ENCODE measurements at regions not wholly inside any gene's neighbourhood (a gene's known extent, or its start where the extent isn't known, plus 50 kb on each side); places are given as distances from the start of the nearest gene placed in this dataset.

DNA sequence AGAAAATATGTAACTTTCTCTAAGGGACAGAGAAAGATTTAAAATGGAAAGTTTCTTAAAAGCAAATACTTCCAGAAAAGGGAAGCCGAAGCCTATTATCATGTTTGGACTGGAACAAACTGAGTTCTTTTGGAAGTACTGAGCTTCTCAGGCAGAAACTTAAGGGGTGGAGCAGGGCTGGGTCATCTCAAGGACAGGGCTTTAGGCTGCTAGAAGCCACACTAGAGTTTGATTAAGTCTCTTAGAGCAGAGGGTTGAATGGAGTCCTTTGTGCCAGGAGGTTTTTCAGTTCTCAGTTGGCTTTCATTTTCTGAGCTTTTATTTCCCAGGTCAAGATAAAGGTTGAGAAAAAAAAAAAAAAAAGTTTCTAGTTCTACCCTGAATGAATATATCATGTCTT lies 432.7 kb downstream of the SLITRK5 start:
- no peak for DNase-seq

DNA sequence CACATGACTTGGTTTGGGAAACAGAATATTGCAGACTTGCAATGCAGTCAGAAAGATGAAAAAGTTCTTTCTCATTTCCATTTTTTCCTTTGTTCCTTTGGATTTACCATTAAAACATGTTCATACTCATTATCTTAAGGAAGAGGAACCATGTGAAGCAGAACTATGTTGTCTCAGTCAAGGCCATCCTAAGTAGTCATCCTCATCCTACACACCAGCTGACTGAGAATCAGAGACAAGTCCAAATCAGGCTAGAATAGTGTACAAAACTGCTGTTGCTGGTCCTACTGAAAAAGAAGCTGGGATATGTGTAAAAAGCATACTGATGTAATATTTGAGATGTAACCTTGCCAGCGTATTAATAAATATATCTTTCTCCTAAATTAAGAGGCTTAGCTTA lies 433.4 kb downstream of the SLITRK5 start:
- no peak for DNase-seq

DNA sequence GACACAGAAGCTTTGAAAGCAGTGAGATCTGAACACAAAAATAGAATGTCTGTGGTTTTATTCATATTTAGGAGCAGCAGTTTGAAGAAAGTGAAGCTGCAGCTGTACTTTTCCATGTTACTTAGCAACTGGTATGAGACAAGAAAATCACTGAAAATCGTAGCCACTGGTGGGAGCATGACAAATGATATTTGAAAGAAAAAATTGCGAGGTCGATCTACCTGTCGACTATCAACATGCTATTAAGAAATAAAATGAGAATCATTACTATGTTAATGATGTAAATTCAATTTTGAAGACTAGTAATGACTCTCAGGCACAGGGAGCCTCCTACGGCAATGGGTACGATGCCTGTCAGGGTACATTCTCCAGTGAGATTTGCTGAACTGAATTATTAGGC lies 436.4 kb downstream of the SLITRK5 start:
- no peak for DNase-seq

DNA sequence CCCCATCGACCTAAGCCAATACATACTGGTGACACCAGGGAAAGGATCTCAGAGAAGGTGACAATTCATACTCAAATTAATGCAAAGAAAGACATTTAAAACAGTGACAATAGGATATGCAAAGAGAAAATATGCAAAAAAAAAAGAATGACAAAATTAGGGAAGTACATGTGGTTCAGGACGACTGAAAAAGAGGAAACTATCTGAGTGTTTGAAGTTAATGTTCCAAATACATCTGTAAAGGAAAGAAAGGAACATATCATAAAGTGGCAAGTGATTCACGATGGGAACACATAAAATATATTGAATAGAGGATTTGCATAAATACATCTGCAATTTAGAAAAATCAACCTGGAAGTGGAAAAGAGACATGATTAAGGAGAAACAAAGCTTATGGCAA lies 441.4 kb downstream of the SLITRK5 start:
- DNase-seq, result no peak

DNA sequence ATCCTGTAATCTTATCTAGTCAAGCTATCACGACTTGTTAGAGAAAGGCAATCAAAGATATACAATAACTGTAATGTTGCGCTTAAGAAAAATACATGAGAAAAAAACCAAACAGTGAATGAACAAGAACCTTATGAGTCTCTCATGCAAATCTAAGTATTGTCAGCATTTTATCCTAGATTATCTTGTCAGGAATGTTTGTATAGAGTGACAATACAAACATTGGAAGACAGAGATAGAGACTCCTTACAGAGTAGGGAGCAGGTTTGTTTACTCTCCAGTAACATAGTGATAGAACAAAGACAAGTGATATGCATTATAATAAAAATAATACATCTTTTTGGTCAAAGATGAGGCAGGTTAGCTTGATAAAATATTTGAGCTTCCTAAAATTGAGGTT lies 444.8 kb downstream of the SLITRK5 start:
- no peak for DNase-seq

DNA sequence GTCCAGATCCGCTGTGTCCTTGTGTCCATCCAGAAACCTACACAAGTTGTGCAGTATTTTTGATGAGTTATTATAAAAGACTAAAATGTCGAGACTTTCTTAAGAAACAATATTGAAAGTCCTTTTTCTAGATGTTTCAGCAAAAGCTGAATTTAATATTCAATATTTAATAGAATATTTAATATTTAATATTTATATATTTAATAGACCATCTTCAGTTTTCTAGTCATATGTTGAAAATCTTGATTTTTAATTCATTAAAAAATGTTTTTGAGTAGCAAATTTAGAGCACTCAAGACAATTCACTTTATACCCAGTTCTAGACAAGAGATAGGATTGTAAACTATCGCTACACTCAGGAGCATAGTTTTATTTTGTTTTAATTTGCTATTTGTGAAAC lies 447.8 kb downstream of the SLITRK5 start:
- DNase-seq, result no peak

DNA sequence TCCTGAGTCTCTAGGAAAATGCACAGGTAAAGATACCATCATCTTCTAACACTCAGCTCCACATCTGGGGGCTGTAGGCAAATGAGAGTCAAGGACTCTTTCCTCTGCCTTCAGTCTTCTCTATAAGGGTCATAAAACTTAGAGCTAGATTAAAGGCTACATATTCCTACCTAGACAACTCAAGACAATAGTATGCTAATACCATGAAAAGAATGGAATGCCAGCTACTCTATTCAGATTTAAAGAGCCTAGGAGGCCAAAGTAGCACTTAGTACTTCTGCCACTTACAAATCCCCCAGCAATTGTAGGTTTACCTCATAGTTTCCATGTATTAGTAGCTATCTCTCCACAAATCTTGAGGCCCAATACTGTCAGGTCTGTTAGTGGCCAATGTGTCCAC lies 453.0 kb downstream of the SLITRK5 start:
- DNase-seq, result no peak

DNA sequence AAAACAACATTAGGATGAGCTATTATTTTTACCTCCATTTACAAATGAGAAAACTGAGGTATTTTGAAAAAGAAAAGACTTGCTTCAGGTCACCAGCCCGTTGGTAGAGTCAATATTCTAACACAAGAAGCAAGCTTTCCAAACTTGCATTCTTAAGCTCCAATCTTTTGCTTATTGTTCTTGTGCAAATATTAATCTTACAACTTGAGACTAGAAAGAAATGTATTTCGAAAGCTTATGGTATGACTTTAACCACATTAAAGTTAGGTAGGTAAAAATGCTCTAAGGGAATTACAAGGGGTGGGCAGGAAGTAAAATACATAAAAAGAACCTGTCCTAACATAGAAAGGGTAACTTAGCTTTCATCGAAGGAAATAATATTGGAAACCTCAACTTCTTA lies 453.9 kb downstream of the SLITRK5 start:
- no peak for DNase-seq

DNA sequence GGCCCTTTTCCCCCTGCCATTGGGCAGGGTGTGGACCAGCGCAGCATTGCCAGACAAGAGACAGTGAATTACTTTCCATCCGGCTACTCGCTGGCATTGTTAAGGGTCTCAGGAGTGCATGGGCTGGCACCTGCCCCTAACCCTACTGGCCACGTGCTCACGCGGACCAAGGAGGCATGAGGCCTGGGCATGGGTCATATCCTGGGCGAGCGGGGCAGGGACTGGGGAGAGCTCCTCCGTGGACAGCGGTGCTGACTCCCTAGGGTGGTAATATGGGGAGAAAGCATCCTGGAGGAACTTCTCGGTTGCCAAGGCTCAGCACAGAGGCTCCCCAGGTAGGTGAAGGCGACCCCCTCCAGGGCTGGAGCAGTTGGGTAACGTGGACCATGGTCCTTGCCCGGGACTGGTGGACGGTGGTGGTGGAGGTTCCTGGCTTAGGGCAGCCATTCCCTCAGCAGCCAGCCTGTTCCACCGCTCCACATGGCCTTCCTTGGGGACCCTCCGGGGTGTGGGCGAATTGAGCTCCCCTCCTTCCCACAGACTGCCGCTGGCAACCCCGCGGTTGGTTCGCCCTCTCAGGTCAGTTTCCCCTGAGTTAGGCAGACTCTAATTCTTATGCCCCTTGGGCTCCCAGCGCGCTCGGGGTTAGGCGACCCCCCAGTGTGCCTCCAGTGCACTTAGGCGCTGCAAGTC lies 465.1 kb downstream of the SLITRK5 start:
- no peak for DNase-seq

DNA sequence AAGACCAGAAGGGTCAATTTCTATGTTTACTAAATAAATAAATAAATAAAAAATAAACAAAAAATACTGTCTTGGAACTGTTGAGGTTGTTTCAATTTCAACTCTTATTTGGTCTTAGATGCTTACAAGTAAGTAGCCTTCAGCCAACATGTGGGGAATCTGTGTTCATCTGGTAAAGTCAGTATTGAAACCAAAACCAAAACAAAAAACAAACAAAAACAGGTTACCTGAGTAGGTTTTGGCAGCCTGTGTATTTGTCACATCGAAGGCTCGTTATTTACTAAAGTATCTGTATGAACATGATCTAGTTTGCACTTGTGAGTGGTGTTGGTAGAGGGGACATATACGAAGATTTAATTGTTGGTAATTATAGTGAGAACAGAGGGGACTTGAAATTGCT lies 471.5 kb downstream of the SLITRK5 start:
- DNase-seq, result no peak

DNA sequence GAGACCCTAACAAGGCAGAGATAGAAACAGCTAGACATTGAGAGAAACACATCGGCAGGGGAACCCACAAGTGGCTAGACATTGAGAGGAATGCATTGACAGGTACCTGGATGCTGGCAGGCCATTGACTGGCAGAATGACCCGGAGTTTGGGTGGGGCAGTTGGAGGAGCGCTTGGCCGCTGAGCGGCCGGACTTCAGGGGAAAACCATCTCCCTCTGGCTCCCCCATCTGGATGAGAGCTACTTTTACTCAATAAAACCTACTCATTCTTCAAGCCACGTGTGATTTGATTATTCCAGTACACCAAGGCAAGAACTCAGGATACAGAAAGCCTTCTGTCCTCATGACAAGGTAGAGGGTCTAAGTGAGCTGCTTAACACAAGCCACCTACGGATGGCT lies 473.4 kb downstream of the SLITRK5 start:
- DNase-seq, result no peak

DNA sequence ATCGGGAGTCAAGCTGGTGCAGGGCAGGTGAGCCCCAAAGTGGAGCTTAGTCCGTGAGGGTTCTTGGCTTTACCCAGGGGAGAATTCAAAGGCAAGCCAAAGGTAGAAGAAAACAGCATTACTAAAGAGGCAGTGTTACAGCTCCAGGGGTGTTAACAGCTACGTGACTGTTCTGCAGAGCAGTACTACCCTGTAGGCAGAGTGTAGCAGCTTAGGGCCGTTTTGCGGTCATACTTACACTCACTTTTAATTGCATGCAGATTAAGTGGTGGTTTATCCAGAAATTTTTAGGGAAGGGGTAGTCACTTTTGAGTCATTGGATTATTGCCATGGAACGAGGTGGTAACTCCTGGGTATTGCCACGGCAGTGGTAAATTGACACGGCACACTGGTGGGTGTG lies 482.2 kb downstream of the SLITRK5 start:
- DNase-seq, result no peak

DNA sequence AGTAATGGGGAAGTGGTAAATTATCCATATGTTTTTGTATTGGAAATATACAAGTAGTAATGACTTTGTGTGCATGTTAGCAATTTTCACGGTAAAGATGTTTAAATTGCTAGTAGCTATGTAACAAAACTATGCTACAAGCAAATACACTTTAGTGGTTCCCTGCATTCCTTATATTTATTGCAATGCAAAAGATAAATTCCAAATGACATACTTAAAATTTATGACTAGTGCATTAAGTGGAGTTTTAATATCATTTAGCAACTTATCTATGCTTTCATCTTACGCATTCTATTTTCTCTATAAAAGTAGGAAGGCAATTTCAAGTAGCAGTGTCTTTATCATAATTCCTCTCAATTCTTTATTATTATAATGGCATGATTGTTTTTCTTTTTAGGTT lies 482.8 kb downstream of the SLITRK5 start:
- DNase-seq, result no peak

DNA sequence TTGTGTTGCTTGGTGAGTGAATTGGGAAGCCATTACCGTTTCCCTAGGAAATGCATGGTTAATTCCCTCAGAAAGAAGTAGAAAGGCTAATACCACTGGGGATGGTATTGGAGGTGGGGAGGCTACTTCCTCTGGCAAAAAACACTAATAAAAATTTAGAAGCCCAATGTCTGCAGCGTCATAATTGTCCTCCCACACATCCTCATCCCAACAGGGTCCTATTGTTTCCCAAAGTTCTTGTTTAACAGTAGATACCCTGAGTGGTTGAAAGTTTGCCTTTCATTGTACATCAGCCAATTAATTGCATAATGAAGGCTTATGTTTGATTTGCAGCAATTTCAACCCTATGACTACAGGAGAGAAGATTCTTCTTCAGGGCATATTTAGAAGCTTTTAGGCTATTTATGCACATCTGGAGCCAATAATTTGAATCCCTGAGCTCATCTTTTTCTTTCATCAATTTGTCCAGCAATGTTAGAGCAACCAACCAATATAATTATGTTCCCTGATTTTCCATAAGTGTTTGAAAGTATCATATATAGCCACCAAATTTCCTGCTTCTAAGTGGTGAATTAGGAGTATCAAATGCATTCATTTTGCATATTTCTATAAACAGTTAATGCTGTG lies 491.0 kb downstream of the SLITRK5 start:
- no peak for DNase-seq

DNA sequence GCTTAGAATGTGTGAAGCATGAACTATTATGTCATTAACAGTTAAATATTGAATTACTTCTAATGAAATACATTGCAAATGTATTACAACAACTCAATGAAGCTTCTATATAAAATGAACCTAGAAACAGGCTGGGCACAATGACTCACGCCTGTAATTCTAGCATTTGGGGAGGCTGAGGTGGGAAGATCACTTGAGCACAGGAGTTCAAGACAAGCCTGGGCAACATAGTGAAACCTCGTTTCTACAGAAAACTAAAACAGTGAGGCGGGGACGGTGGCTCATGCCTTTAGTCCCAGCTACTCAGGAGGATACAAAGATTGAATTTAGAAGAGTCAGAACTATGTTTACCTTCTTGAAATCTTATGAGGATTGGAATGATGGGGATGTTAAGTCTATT lies 505.1 kb downstream of the SLITRK5 start:
- no peak for DNase-seq

DNA sequence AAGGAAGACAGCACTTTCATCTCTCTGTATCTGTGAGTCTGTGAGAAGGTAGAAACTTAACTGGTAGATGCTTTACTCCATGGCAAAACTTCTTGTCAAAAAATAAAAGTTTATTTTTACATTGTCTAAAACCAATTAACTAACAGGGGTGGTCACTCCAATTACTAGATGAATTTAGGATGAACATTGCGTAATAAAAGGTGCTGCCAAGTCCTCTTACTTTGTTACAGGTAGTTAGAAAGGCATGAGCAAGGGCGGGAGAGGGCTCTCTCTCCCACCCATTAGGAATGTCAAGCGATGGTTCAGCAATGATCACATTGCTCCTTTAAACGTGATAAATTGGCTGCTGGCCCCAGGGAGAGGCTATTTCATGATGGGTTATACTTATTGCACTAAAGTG lies 512.3 kb downstream of the SLITRK5 start:
- DNase-seq, result no peak

DNA sequence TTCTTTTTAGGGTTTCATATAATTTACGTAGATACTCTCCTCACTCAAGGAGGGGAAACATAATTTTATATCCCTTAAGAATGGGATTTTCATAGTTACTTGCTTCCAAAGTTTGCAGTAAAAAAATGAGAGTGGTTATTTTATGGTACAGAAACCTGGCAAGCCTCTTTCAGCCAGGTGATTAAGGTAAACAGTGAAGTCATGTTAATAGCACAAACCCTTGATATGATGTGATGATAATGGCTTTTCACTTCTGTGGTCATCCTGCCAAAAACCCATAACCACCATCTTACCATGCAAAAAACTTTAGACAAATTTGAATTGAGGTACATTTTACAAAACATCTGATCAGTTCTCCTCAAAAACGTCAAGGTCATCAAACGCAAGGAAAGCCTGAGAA lies 517.8 kb downstream of the SLITRK5 start:
- DNase-seq, result no peak

DNA sequence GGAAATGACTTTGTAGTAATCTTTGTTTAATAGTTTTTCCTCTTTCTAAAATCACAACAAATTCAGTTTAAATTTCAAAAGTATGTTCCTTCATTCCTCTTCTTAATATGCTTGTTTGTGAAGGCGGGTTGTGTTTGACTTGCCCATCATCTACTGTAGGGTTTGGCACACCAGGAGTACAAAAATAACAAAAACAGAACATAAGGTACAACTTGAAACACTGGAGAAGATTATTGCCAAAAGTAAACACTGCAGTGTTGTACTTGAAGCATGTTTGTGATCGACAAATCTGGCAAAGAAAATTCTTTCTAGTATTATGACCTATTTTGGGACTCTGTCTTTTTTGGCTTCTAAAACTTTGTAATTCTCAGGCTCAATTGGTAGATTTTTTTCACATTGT lies 518.6 kb downstream of the SLITRK5 start:
- no peak for DNase-seq

DNA sequence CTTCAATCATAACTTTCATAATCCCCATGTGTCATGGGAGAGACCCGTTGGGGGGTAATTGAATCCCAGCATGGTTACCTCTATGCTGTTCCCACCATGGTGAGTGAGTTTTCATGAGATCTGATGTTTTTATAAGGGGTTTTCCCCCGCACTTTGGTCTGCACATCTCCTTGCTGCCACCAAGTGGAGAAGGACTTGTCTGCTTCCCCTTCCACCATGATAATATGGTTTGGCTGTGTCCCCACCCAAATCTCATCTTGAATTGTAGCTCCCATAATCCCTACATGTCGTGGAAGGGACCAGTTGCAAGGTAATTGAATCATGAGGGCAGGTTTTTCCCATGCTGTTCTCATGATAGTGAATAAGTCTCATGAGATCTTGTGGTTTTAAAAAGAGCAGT lies 524.9 kb downstream of the SLITRK5 start:
- no peak for DNase-seq

DNA sequence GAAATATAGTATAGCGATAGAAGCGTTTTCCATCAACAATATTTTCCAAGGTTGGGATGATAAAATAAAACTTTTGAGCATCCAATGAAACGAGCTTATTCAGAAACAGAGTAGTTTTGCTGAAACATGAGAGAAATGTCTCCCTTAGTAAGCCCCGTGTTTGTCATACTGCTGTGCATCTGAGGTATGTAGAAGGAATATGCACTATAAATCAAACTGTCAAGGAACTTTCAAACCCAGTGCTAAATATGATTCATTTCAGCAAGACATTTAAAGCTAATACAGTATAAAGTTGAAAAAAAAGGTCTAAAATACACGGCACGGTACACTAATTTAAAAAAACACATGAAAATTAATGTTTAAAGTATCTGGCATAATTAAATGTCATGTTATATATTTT lies 546.2 kb downstream of the SLITRK5 start:
- DNase-seq, result no peak

DNA sequence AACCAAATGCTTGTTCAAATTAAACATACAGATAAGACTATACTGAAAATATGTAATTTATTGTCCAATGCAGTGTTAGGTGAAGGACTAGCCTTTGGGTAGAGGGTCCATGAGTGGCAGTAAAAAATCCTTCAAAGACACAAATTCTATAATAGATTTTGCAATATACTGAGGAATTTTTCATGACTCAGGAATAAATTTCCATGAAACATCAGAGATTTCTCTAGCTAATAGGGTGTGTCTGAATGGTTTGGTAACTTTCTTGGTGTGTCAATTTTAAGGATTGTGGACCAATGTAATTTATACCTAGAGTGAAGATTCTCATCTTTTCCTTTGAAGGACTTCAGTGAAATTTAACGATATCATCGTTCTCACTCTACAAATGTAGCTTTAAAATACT lies 546.7 kb downstream of the SLITRK5 start:
- DNase-seq, result no peak

DNA sequence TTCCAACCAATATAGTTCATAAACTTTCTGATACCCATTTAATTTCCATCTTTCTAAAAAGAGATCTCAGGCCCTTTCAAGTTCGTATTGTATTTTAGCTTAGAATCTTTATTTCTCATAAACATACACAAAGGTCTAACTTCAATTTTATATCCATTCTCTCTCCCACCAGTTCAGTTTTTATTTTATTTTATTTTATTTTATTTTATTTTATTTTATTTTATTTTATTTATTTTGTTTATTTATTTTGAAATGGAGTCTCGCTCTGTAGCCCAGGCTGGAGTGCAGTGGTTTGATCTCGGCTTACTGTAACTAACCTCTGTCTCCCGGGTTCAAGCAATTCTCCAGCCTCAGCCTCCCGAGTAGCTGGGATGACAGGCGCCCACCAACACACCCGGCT lies 552.8 kb downstream of the SLITRK5 start:
- no peak for DNase-seq

DNA sequence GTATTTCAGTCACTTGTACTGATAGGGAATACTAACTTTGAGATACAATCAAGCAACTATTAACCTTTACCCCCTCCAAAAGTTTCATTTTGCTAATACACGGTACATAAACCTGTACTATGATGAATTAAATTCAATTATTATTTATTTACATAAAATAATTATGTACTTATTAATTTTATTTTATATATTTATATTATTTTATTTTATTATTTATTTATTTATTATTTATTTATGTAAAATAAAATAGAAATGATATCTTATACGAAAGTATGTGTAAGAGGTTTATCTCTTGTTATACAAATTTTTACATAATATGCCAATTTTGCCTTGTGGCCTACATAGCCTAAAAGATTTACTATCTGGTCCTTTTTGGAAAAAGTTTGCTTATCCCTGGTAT lies 564.3 kb downstream of the SLITRK5 start:
- no peak for DNase-seq

DNA sequence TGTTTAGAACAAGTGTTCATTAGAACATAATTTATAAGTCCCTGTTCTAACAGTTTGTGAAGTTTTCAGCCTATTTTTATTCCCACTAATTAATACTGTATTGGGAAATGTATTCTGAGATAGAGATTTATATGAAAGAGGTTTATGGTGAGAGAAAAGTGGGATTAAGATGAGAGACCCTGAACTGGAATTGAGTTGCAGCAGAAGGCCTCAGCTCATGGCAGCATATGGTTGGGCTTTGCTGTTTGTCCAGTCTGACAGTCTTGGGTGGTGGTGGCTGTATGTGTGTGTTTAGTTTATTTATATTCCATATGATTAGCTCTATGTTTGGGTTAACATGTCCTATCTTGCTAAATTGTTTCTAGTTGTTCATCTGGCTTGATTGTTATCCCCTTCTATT lies 575.1 kb downstream of the SLITRK5 start:
- no peak for DNase-seq

DNA sequence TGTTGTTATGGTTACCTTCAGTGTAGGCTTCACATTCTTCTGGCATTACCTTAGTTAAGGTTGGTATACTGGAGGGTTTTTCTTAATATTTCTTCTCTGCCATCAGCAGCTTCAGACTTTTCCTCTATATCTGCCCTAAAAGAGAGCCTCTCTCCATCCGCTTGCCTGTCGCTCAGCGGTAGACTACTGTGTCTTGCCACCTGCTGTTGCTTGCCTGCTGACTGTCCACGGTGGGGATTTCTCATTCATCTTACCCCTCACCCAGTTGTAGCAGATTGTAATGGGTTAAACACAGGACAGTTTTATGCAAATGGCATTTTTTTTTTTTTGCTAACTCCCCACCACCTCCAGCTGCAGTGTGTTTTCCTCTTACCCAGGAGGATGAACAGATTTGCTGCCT lies 577.2 kb downstream of the SLITRK5 start:
- no peak for DNase-seq

Measured in GF-D8 (cell line).